IMR-90 (cell line): ENCODE measurements at regions not wholly inside any gene's neighbourhood (a gene's known extent, or its start where the extent isn't known, plus 50 kb on each side); places are given as distances from the start of the nearest gene placed in this dataset.

Source experiments
- ATAC-seq: fragments of 200-7000 bp; cut with Tn5 transposase; 2 replicates; pipeline ENCODE4 v1.9.1; 2020; ENCODE audit warnings: low read depth, mild to moderate bottlenecking, moderate library complexity
- BruUV-seq: library from RNA; stranded (reverse); fragments of 400-500 nt; replicated peaks from 2 replicates; lab custom pipeline; 2021; lab: Mats Ljungman, UMichigan
- CTCF ChIA-PET: fragments of 300-600 bp; formaldehyde crosslinking; extraction: SDS; loops from one replicate; lab custom pipeline; 2021; ENCODE audit warnings: antibody characterized with exemption; lab: Yijun Ruan, JAX
- POLR2A ChIA-PET: fragments of 300-600 bp; sonication (Branson Sonifier 250); formaldehyde crosslinking; loops from one replicate; lab custom pipeline; 2022; ENCODE audit warnings: antibody characterized with exemption; ENCODE audit not compliant: unreplicated experiment; lab: Charles Lee
- DNase-seq: peaks from one replicate; pipeline ENCODE4 v3.0.0; 2013
- H2AFZ ChIP-seq: replicated peaks from 2 replicates; pipeline ENCODE3; 2013; ENCODE audit warnings: low read length, mild to moderate bottlenecking; ENCODE audit not compliant: poor library complexity
- H2AK5ac ChIP-seq: 2 replicates; pipeline ENCODE4 v1.6.1; 2013; ENCODE audit warnings: low read depth, low read length, inconsistent platforms
- H2AK9ac ChIP-seq: replicated peaks from 2 replicates; pipeline ENCODE3; 2013; ENCODE audit warnings: mild to moderate bottlenecking, low read depth, low read length, moderate library complexity; ENCODE audit not compliant: poor library complexity
- H2BK120ac ChIP-seq: 2 replicates; pipeline ENCODE4 v1.6.1; 2013; ENCODE audit warnings: low read depth, low read length, inconsistent platforms
- H2BK15ac ChIP-seq: 3 replicates; pipeline ENCODE4 v1.6.1; 2013; ENCODE audit warnings: low read depth, low read length, inconsistent platforms
- H2BK20ac ChIP-seq: 2 replicates; pipeline ENCODE4 v1.6.1; 2013; ENCODE audit warnings: low read depth, mild to moderate bottlenecking, inconsistent platforms, low read length, moderate library complexity
- H2BK5ac ChIP-seq: 2 replicates; pipeline ENCODE4 v1.6.1; 2013; ENCODE audit warnings: mild to moderate bottlenecking, low read depth, low read length, inconsistent platforms; ENCODE audit not compliant: poor library complexity, severe bottlenecking
- H3K14ac ChIP-seq: replicated peaks from 2 replicates; pipeline ENCODE4 v1.6.1; 2013; ENCODE audit warnings: low read depth, low read length, inconsistent platforms
- H3K18ac ChIP-seq: 2 replicates; pipeline ENCODE4 v1.6.1; 2013; ENCODE audit warnings: low read depth, low read length, control low read depth
- H3K23ac ChIP-seq: 2 replicates; pipeline ENCODE4 v1.6.1; 2013; ENCODE audit warnings: low read depth, low read length, inconsistent platforms
- H3K27ac ChIP-seq: 2 replicates; pipeline ENCODE4 v1.5.1; 2013; ENCODE audit warnings: mild to moderate bottlenecking, control low read depth, low read length; ENCODE audit not compliant: insufficient read depth
- H3K27me3 ChIP-seq: 2 replicates; pipeline ENCODE4 v1.6.1; 2013; ENCODE audit warnings: low read length; ENCODE audit not compliant: control insufficient read depth, insufficient read depth
- H3K36me3 ChIP-seq: 2 replicates; pipeline ENCODE4 v1.6.1; 2013; ENCODE audit warnings: low read length, mixed read lengths; ENCODE audit not compliant: control insufficient read depth, insufficient read depth
- H3K4ac ChIP-seq: 2 replicates; pipeline ENCODE4 v1.6.1; 2013; ENCODE audit warnings: low read depth, low read length, inconsistent platforms
- H3K4me1 ChIP-seq: 2 replicates; pipeline ENCODE4 v1.6.1; 2013; ENCODE audit warnings: low read length, mixed read lengths; ENCODE audit not compliant: control insufficient read depth, insufficient read depth
- H3K4me2 ChIP-seq: 2 replicates; pipeline ENCODE4 v1.6.1; 2013; ENCODE audit warnings: low read depth, mild to moderate bottlenecking, control low read depth, low read length, moderate library complexity
- H3K4me3 ChIP-seq: 2 replicates; pipeline ENCODE4 v1.5.1; 2013; ENCODE audit warnings: low read depth, mild to moderate bottlenecking, control low read depth, low read length, moderate library complexity; ENCODE audit not compliant: insufficient read depth
- H3K56ac ChIP-seq: 2 replicates; pipeline ENCODE4 v1.6.1; 2013; ENCODE audit warnings: low read length, inconsistent platforms; ENCODE audit not compliant: insufficient read depth; ENCODE audit errors: extremely low read depth
- H3K79me1 ChIP-seq, 2 experiments: 2 replicates each; pipeline ENCODE4 v1.6.1; 2013; ENCODE audit warnings: low read length in 2 of 2, inconsistent platforms in 1 of 2, low read depth in 1 of 2
- H3K9ac ChIP-seq: 2 replicates; pipeline ENCODE4 v1.6.1; 2013; ENCODE audit warnings: low read depth, low read length, control low read depth
- H3K9me1 ChIP-seq: 2 replicates; pipeline ENCODE4 v1.6.1; 2013; ENCODE audit warnings: low read length, inconsistent platforms; ENCODE audit not compliant: insufficient read depth
- H3K9me3 ChIP-seq: 2 replicates; pipeline ENCODE4 v1.6.1; 2013; ENCODE audit warnings: low read length; ENCODE audit not compliant: control insufficient read depth, insufficient read depth
- H4K20me1 ChIP-seq: 2 replicates; pipeline ENCODE4 v1.6.1; 2013; ENCODE audit warnings: low read length, inconsistent platforms; ENCODE audit not compliant: insufficient read depth
- H4K5ac ChIP-seq: 2 replicates; pipeline ENCODE4 v1.6.1; 2013; ENCODE audit warnings: mild to moderate bottlenecking, low read depth, low read length, control low read depth
- H4K8ac ChIP-seq, 2 experiments: 2 replicates each; pipeline ENCODE4 v1.6.1; 2013; ENCODE audit warnings: low read depth in 2 of 2, low read length in 2 of 2, control low read depth in 1 of 2, inconsistent platforms in 1 of 2
- H4K91ac ChIP-seq: 2 replicates; pipeline ENCODE4 v1.6.1; 2013; ENCODE audit warnings: low read depth, low read length, inconsistent platforms; ENCODE audit not compliant: insufficient read depth
- CHD1 ChIP-seq: IDR thresholded peaks from 2 replicates; pipeline ENCODE4 v1.6.1; 2012; ENCODE audit warnings: low read depth, low read length, improper control_type of control experiment
- FOS ChIP-seq: fragments of 150-350 bp; IDR thresholded peaks from 2 replicates; pipeline ENCODE4 v1.6.1; 2016; ENCODE audit warnings: low read depth, low read length
- MAZ ChIP-seq: IDR thresholded peaks from 2 replicates; pipeline ENCODE4 v1.6.1; 2012; ENCODE audit warnings: low read depth, mild to moderate bottlenecking, low read length, improper control_type of control experiment, moderate library complexity, borderline replicate concordance
- RFX5 ChIP-seq: IDR thresholded peaks from 2 replicates; pipeline ENCODE4 v1.8.0; 2012; ENCODE audit warnings: low read depth, mild to moderate bottlenecking, low read length, moderate library complexity
- WGBS, 2 experiments: methylation state at CpG; one replicate each; pipeline versions ENCODE4 v1.1.5 to v1.1.7; 2013; ENCODE audit warnings: missing lambda C conversion rate in 2 of 2; ENCODE audit not compliant: insufficient read length in 1 of 2; ENCODE audit errors: extremely low coverage in 2 of 2; 5-methylcytosine and 5-hydroxymethylcytosine counted together
- dilution Hi-C: fragments of 300-500 bp; cut with HindIII; formaldehyde crosslinking; loops from one replicate; pipeline ENCODE4 v1.14.3; 2018; ENCODE audit warnings: low sequenced_read_pairs; ENCODE audit not compliant: unreplicated experiment
- in situ Hi-C: fragments of 300-500 bp; cut with MboI; formaldehyde crosslinking; loops from 3 replicates; pipeline ENCODE4 v1.14.3; 2019; ENCODE audit warnings: low sequenced_read_pairs, inconsistent platforms, mixed read lengths
- intact Hi-C: fragments of 100-400 bp; cut with micrococcal nuclease; formaldehyde crosslinking; loops from 2 replicates; pipeline ENCODE4 v1.10.0; 2022

DNA sequence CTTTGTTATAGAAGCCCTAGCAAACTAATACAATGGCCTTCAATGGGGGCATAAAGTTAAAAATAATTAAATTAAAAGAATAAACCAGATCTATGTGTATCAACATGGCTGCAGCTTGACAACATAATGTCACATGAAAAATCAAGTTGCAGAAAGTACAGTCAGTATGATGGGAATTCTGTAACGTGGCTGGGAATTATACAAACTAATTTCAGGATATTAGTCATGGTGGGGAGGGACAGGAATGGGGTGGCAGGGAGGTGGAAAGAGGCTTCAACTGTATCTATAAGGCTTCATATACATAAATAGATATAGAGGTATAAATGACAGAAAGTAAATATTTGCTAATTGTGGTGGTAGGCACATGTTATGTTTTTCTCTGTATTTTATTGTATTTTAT lies 107.1 kb downstream of the UNC5CL start:
- dilution Hi-C loops = no loop called here
- H3K27me3 ChIP-seq = peaks cover 2% of the 10 kb centered on the region; the same call in 1 of the 2 replicates
- H3K27ac ChIP-seq = no peak overlapping the region
- H2AFZ ChIP-seq = no peak overlapping the region
- peaks cover 0 to 3% of the 10 kb centered on the region in 2 experiments; a peak in 1 of 4 replicates for H3K79me1 ChIP-seq
- peak overlapping the region; percentile 93 for H2BK20ac ChIP-seq
- in situ Hi-C loops = no loop called here
- ChIA-PET CTCF (no interaction called here), POLR2A (no interaction called here)
- peak overlapping the region; percentile 77 to 86; a peak in 3 of 4 replicates for H4K8ac ChIP-seq
- no peak overlapping the region for H3K9ac ChIP-seq
- H2BK5ac ChIP-seq = peak overlapping the region; percentile 89
- peak overlapping the region; percentile 87; the same call in 1 of the 2 replicates for H3K18ac ChIP-seq
- no peak overlapping the region for H3K4me2 ChIP-seq
- H3K9me1 ChIP-seq = peaks cover 18% of the 10 kb centered on the region
- no CpG with 5 or more reads among the region's 1 CpG for WGBS, 2 experiments
- no peak overlapping the region for H3K56ac ChIP-seq
- peak overlapping the region; percentile 82; the same call in 1 of the 2 replicates for H4K5ac ChIP-seq
- peak overlapping the region; percentile 90; the same call in 1 of the 2 replicates for H3K4ac ChIP-seq
- no peak overlapping the region for H2AK9ac ChIP-seq
- intact Hi-C loops = no loop called here
- peak overlapping the region; percentile 87 for H3K14ac ChIP-seq
- peak overlapping the region; percentile 60; the same call in 1 of the 2 replicates for H3K23ac ChIP-seq
- H3K36me3 ChIP-seq = no peaks in the 10 kb centered on the region
- H2BK120ac ChIP-seq = peak overlapping the region; percentile 95
- peak overlapping the region; percentile 78; the same call in 2 of the 3 replicates for H2BK15ac ChIP-seq
- H4K20me1 ChIP-seq = no peaks in the 10 kb centered on the region
- H2AK5ac ChIP-seq = no peak overlapping the region; the same call in 1 of the 2 replicates
- peaks cover 21% of the 10 kb centered on the region for H3K4me1 ChIP-seq
- no peaks in the 10 kb centered on the region for H3K9me3 ChIP-seq
- DNase-seq = peak; percentile 78
- no peak for TF ChIP-seq CHD1
- TF ChIP-seq MAZ = no peak
- TF ChIP-seq RFX5 = no peak
- 0 out of 2 replicates have a peak, but pooled peaks have one; percentile 11 for TF ChIP-seq FOS
- no peak overlapping the region for H3K4me3 ChIP-seq
- peak; percentile 33 for ATAC-seq
- BruUV-seq = no TSS peak
- H4K91ac ChIP-seq = peak overlapping the region; percentile 74; the same call in 1 of the 2 replicates
